NCI-H526 treated with DMSO at 0.1 percent for 48 hours (cell line): ENCODE measurements at regions not wholly inside any gene's neighbourhood (a gene's known extent, or its start where the extent isn't known, plus 50 kb on each side); places are given as distances from the start of the nearest gene placed in this dataset.
"Not testable (repeated sequence)": the region's sequence is repeated elsewhere in the genome, so short reads cannot be mapped to it uniquely, and the experiment has no call there.

Source experiments
- DNase-seq: peaks from one replicate; lab custom pipeline; 2025; lab: John Stamatoyannopoulos, UW

DNA sequence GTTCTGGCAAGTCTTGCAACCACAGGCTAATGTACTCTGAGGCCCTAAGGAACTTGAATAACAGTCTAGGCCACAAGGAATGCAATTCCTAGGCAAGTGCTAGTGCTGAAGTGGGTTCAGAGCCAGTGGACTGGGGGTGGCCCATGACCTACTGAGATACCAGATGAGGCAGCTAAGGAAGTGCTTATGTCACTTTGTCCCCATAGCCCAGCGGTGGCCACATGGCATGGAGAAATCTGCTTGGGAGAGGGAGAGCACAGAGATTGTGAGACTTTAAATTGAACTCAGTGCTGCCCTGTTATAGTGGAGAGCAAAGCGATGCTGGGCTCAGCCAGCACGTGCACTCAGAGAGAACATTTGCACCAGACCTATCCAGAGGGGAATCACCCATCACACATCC, 629.5 kb downstream of the JRKL start:
- no peak for DNase-seq

DNA sequence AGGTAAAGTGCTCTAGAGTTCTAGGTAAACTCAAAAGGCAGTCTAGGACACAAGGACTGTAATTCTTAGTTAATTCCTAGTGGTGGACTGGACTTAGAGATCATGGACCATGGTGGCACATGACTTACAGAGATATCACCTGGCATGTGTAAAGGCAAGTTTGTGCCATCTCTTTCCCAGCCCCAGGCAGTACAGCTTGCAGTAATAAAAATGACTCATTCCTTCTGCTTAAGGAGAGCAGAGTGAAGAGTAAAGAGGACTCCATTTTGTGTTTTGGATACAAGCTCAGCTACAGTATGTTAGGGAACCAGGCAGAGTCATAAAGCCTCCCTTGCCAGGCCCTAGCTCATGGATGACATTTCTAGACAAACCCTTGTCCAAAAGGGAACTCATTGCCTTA, 629.9 kb downstream of the JRKL start:
- DNase-seq, result no peak

DNA sequence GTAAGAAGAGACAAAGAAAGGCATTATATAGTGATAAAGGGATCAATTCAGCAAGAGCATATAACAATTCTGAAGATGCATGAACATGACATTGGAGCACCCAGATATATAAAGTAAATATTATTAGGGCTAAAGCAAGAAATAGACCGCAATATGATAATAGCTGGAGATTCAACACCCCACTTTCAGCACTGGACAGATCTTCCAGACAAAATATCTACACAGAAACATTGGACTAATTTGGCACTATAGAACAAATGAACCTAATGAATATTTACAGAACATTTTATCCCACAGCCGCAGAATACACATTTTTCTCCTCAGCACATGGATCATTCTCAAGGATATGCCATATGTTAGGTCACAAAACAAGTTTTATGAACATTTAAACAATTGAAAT, 633.1 kb downstream of the JRKL start:
- DNase-seq, result no peak

GRCh38 chr11:97028836-97029406, 639.1 kb downstream of the JRKL start:
- no peak for DNase-seq

DNA sequence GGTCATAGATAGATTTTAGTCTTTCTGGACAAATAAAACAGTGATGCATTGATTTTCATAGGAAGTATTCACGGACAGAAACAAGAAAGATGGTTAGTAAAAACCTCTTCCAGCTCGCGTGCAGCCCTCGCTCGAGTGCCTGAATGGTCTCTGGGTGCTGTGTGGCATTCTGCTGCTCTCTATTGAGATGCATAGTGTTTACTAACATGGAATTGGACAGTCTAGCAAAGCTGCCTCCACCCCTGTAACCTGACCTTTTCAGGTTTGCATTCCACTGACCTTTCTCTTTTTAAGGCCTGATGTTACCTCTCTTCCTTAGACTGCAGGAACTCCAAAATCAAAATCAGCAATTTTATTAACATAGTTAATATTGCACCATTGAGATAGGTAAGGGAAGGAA, 643.4 kb downstream of the JRKL start:
- DNase-seq, result no peak

DNA sequence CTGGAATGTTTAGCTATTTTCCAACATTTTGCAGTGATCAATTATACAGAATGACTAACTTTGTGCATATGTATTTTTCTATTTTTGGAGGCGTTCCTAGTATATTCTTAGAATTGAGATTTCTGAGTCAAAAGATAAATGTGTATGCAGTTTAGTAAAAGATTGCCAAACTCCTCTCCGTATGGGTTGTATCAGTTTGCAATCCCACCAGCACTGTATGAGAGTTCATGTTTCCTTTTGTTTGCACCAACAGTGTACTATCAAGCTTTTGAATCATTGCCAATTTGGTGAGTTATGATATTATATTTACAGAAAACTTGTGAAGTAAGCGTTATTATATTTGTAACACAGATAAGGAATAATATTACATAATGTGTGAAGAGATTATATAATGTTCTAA, 658.7 kb downstream of the JRKL start:
- DNase-seq, result no peak

DNA sequence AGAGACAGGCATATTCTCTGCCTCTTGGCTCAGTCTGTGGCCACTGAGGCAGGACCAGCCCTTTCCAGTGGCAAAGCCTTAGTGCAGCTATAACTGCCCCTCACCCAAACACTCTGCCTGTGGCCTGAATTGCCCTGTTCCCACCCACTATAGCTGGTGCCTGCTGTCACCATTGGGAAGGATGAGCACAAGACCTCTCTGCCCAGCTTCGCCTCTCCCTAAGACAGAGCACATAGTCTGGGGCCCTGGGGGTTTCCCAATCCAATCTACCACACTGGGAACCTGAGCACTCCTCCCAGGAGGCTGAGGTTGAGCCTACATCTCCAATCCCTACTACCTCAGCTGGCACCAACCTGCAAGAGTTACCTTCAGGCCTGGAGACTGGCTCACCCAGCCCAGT, 670.4 kb downstream of the JRKL start:
- no peak for DNase-seq

DNA sequence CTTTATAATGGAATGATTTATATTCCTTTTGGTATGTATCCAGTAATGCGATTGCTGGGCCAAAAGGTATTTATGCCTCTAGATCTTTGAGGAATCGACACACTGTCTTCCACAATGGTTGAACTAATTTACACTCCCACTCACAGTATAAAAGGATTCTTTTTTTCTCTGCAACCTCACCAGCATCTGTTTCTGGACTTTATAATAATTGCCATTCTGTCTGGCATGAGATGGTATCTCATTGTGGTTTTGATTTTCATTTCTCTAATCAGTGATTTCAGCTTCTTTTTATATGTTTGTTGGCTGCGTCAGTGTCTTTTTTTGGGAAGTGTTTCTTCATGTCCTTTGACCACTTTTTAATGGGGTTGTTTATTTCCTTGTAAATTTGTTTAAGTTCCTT, 679.3 kb downstream of the JRKL start:
- no peak for DNase-seq

- DNase-seq, result no peak
Measured at GRCh38 chr11:97072420-97072819, 682.6 kb downstream of the JRKL start.

DNA sequence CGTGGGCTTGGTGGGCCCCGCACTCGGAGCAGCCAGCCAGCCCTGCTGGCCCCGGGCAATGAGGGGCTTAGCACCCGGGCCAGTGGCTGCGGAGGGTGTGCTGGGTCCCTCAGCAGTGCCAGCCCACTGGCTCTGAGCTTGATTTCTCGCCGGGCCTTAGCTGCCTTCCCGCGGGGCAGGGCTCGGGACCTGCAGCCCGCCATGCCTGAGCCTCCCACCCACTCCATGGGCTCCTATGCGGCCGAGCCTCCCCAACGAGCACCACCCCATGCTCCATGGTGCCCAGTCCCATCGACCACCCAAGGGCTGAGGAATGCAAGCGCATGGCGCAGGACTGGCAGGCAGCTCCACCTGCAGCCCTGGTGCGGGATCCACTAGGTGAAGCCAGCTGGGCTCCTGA, 686.9 kb downstream of the JRKL start:
- not testable (repeated sequence) for DNase-seq

- DNase-seq, result no peak
Measured at GRCh38 chr11:97078443-97078842, 688.6 kb downstream of the JRKL start.

DNA sequence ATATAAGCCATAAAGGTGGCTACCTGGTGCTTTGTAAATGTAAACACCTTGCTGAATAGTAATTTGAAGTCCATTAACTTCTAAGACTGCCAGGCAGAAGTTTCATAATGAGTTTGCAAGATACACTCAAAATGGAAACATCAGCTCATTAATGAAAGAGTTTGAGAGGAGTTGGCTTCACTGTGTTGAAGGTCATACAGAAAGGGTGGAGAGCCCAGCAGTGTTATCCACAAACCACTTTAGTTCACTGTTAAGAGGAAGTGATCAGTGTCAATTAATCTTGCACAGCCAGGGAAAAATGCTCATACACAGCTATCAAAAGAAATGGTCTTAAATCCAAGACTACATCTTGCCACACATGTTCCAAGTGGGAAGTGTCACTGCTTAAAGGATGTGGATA, 689.4 kb downstream of the JRKL start:
- no peak for DNase-seq

- DNase-seq, result no peak
Measured at GRCh38 chr11:97087419-97087818, 697.6 kb downstream of the JRKL start.

DNA sequence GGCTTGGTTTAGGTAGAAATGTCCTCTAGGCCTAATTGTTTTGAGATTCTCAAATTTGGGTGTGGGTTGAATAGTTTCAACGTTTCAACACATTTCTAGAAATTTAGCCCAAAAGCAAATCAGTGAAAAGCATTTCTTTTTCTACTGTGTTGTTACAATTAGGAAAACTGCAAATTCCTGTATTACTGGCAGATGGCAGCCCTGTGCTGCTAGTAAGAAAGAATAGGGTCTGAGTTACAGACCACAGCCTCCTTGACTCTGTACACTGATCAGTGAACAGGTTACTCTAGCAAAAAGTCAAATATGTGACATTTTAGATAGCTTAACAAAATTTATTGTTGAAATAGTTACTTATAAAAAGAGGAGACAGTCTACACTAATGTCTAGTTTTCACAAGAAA, 703.0 kb downstream of the JRKL start:
- no peak for DNase-seq

- not testable (repeated sequence) for DNase-seq
Measured at GRCh38 chr11:97102180-97102579, 712.4 kb downstream of the JRKL start.

GRCh38 chr11:97107604-97108003, 717.8 kb downstream of the JRKL start:
- DNase-seq, result no peak

DNA sequence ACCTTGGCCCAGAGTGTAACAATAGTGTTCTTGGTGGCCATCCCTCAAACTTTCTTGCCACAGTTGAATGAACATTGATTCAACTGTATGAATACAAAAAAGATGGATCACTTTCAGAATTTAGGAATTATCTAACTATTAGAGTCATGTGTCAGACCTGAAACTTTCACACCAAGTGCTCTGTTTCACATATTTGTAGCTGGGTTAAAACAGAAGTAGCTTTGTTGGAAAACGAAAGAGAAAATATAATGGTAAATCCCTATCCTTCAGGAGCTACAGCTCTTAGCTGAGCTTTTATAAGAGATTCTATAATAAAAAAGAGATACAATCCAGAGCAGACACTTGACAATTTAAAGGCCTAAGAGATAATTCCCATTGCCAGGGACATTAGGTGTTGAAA, 719.3 kb downstream of the JRKL start:
- no peak for DNase-seq

- no peak for DNase-seq
Measured at GRCh38 chr11:97110376-97110775, 720.6 kb downstream of the JRKL start.

DNA sequence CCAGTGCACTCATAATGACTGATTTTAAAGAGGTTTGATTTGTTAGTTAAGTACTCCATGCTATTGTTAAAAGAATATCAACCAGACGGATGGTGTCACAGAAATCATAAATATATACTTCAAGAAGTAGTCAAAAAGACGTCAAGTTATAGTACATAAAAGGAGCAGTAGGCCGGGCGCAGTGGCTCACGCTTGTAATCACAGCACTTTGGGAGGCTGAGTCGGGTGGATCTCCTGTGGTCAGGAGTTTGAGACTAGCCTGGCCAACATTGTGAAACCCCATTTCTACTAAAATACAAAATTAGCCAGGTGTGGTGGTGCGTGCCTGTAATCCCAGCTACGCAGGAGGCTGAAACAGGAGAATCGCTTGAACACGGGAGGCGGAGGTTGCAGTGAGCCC, 721.7 kb downstream of the JRKL start:
- DNase-seq, result no peak

- DNase-seq, result no peak
Measured at GRCh38 chr11:97118614-97119200, 728.9 kb downstream of the JRKL start.

GRCh38 chr11:97123237-97123636, 733.4 kb downstream of the JRKL start:
- peak; percentile 81 for DNase-seq

DNA sequence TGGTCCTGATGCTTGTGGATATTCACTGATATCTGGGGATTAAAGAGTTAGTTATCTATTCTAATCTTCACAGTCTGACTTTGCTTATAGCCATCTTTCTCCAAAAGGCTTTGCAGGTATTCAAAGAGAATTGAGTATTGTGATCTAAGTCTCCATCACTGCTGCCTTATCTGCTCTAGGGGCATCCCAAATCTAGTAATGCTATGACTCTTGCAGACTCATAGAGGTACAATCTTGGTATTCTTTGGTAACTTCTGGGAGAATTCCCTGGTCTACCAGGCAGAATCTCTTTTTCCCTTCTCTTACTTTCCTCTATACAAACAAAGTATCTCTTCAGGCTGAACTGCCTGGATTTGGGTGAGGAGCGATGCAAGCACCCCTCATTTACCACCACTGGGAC, 746.3 kb downstream of the JRKL start:
- DNase-seq, result no peak

DNA sequence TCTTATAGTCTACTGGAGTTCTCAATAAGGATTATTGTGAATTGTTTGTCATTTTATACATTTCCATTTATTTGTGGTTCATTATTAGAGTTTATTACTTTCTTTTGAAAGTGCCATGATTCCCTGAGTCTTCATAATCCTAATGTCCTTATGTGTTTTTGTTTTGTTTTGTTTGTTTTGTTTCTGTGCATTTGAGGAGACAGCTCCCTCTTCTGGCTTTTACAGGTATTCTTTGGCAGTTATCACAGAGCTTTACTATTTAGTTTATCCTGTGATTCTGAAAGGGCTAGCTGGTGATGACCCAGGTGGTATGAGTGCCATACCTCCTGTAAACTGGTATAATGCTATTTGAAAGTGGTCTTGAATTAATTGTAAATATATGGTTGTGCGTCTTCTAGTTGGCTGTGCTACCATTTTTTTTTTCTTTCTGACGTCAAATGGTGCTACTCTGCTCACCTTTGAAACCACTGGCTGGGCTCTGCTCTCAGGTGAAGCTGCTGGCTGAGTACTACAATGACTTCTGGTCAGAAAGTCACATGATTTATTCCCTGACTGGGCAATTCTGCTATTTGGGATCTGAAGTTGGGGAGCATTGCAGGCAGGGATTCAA, 751.2 kb downstream of the JRKL start:
- DNase-seq, result peak; percentile 47

GRCh38 chr11:97143463-97143862, 753.6 kb downstream of the JRKL start:
- no peak for DNase-seq
